ENCODE measurements at regions not wholly inside any gene's neighbourhood (a gene's known extent, or its start where the extent isn't known, plus 50 kb on each side); places are given as distances from the start of the nearest gene placed in this dataset.
"Not testable (repeated sequence)": the region's sequence is repeated elsewhere in the genome, so short reads cannot be mapped to it uniquely, and the experiment has no call there.

DNA sequence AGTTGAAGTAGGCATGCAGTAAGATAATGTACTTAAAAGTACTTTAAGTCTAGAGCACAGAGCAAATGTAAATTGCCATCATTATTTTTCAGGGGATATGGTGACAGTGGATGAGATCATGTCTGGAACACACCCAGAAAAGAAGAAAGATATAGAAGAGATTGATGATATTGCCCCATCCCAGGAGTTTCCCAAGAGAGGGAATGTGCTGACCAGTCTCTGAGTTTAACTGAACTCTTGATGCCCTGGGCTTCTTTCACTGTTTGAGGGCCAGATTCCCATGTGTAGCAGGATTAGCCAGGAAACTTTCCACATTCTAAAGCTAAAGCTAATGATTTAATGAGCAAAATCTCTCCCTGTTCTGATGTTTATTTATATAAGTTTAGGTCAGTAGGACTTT is 366.8 kb upstream of the UMPS start:
- H3K4me3 ChIP-seq (ENCODE audit: insufficient read depth, low read length, poor library complexity, severe bottlenecking), result no peak overlapping the region
- no peak for TF ChIP-seq EZH2phosphoT487 (conservative IDR thresholded peaks at IDR 0.05; ENCODE audit: low read length)
- TF ChIP-seq, protein P1, sequence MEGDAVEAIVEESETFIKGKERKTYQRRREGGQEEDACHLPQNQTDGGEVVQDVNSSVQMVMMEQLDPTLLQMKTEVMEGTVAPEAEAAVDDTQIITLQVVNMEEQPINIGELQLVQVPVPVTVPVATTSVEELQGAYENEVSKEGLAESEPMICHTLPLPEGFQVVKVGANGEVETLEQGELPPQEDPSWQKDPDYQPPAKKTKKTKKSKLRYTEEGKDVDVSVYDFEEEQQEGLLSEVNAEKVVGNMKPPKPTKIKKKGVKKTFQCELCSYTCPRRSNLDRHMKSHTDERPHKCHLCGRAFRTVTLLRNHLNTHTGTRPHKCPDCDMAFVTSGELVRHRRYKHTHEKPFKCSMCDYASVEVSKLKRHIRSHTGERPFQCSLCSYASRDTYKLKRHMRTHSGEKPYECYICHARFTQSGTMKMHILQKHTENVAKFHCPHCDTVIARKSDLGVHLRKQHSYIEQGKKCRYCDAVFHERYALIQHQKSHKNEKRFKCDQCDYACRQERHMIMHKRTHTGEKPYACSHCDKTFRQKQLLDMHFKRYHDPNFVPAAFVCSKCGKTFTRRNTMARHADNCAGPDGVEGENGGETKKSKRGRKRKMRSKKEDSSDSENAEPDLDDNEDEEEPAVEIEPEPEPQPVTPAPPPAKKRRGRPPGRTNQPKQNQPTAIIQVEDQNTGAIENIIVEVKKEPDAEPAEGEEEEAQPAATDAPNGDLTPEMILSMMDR (IDR thresholded peaks at IDR 0.05; ENCODE audit: insufficient read depth, low read length, poor library complexity, severe bottlenecking), result no peak
- no peaks in the 10 kb centered on the region for H3K9me2 ChIP-seq (replicated peaks; ENCODE audit: insufficient read depth, low read length)
- H3K27ac ChIP-seq (ENCODE audit: low read depth, low read length), result no peak overlapping the region
- no peak overlapping the region for H3K4me2 ChIP-seq (ENCODE audit: low read depth, low read length, poor library complexity, severe bottlenecking)
- H3K27me3 ChIP-seq (ENCODE audit: low read length), result no peaks in the 10 kb centered on the region
- no peaks in the 10 kb centered on the region for H3F3A ChIP-seq (ENCODE audit: insufficient read depth)
- H4K20me1 ChIP-seq (ENCODE audit: low read depth, low read length), result no peaks in the 10 kb centered on the region
- H3K36me3 ChIP-seq (ENCODE audit: low read length), result no peaks in the 10 kb centered on the region
- no peaks in the 10 kb centered on the region for H3K9me3 ChIP-seq (ENCODE audit: insufficient read depth, low read length)
- no peaks in the 10 kb centered on the region for H3K79me2 ChIP-seq (ENCODE audit: insufficient read depth, low read length)
- H2AFZ ChIP-seq (ENCODE audit: low read depth, low read length, severe bottlenecking), result no peak overlapping the region
- H3K9ac ChIP-seq (ENCODE audit: low read length), result no peak overlapping the region

DNA sequence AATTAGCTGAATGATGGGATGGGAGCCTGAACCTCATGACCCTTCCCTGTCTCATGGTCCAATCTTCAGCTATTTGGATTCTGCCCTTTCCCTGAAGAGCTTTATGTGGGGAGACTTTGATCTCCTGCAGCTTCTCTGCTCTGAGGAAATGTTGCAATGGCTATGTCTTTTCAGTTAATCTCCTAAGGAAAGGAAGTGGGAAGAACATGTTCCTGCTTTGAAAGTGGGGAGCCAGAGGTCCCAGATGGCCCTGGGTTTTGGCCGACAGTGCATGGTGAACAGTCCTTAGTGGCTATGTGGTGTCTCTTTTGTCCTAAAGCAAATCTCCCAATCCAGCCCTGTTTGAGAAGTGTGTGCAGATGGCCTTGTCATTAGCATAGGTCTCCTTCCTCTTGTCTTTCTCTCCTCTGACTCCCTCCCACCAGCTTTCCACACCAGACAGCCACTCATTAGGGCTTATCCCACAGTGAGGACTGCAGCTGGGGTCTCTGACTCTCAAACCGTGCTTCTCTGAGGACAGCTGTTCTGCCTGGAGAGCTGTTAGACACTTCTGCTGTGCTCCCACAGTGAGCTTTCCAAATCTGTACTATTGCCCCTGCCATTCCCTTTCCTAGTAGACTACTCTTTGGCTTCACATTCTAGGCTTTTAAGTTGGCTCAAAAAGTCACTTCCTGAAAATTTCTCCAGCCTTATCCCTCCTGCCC is 365.8 kb upstream of the UMPS start:
- Histone ChIP-seq H3K36me3 (ENCODE audit: low read length) (no peaks in the 10 kb centered on the region), H3K27me3 (ENCODE audit: low read length) (no peaks in the 10 kb centered on the region), H3K9me3 (ENCODE audit: insufficient read depth, low read length) (no peaks in the 10 kb centered on the region), H3K79me2 (ENCODE audit: insufficient read depth, low read length) (no peaks in the 10 kb centered on the region), H3K4me3 (ENCODE audit: insufficient read depth, low read length, poor library complexity, severe bottlenecking) (no peak overlapping the region), H3F3A (ENCODE audit: insufficient read depth) (no peaks in the 10 kb centered on the region), H4K20me1 (ENCODE audit: low read depth, low read length) (no peaks in the 10 kb centered on the region), H3K9me2 (replicated peaks; ENCODE audit: insufficient read depth, low read length) (no peaks in the 10 kb centered on the region), H3K27ac (ENCODE audit: low read depth, low read length) (no peak overlapping the region), H3K9ac (ENCODE audit: low read length) (no peak overlapping the region), H3K4me2 (ENCODE audit: low read depth, low read length, poor library complexity, severe bottlenecking) (no peak overlapping the region), H2AFZ (ENCODE audit: low read depth, low read length, severe bottlenecking) (no peak overlapping the region)
- TF ChIP-seq, protein P1 (IDR thresholded peaks at IDR 0.05; ENCODE audit: insufficient read depth, low read length, poor library complexity, severe bottlenecking), result no peak
- no peak for TF ChIP-seq EZH2phosphoT487 (conservative IDR thresholded peaks at IDR 0.05; ENCODE audit: low read length)

DNA sequence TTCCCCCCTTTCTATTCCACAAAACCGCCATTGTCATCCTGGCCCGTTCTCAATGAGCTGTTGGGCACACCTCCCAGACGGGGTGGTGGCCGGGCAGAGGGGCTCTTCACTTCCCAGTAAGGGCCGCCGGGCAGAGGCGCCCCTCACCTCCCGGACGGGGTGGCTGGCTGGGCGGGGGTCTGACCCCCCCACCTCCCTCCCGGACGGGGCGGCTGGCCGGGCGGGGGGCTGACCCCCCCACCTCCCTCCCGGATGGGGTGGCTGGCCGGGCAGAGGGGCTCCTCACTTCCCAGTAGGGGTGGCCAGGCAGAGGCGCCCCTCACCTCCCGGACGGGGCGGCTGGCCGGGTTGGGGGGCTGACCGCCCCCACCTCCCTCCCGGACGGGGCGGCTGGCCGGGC is 363.6 kb upstream of the UMPS start:
- not testable (repeated sequence) for H3K4me3 ChIP-seq (ENCODE audit: insufficient read depth, low read length, poor library complexity, severe bottlenecking); H3K9me2 ChIP-seq (replicated peaks; ENCODE audit: insufficient read depth, low read length); H3K79me2 ChIP-seq (ENCODE audit: insufficient read depth, low read length); H3K36me3 ChIP-seq (ENCODE audit: low read length); H3K9me3 ChIP-seq (ENCODE audit: insufficient read depth, low read length); H3K27ac ChIP-seq (ENCODE audit: low read depth, low read length); H3K9ac ChIP-seq (ENCODE audit: low read length); H2AFZ ChIP-seq (ENCODE audit: low read depth, low read length, severe bottlenecking); H3F3A ChIP-seq (ENCODE audit: insufficient read depth); H3K4me2 ChIP-seq (ENCODE audit: low read depth, low read length, poor library complexity, severe bottlenecking); H4K20me1 ChIP-seq (ENCODE audit: low read depth, low read length); H3K27me3 ChIP-seq (ENCODE audit: low read length)

DNA sequence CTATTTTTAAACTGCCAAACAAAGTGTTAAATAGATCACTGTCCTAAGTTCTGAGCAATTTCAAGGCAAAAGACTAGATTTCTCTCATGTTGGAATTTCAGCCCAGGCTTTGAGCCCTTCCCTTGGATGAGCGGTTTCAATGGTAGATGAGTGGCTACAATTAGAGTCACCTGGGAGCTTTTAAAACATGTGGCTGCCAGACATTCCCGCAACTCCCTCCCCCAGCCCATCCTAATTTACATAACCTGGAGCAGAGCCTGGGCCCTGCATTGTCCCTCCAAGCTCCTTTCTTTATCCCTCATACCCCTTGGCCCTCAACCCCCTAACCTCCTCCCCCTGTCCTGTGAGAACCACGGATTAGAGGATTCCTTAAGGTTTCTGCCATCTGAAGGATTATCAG is 357.5 kb upstream of the UMPS start:
- no peaks in the 10 kb centered on the region for H3K9me3 ChIP-seq (ENCODE audit: insufficient read depth, low read length)
- no peaks in the 10 kb centered on the region for H3K27me3 ChIP-seq (ENCODE audit: low read length)
- no peak overlapping the region for H3K4me3 ChIP-seq (ENCODE audit: insufficient read depth, low read length, poor library complexity, severe bottlenecking)
- H2AFZ ChIP-seq (ENCODE audit: low read depth, low read length, severe bottlenecking), result no peak overlapping the region
- no peaks in the 10 kb centered on the region for H3F3A ChIP-seq (ENCODE audit: insufficient read depth)
- TF ChIP-seq, protein P1 (IDR thresholded peaks at IDR 0.05; ENCODE audit: insufficient read depth, low read length, poor library complexity, severe bottlenecking), result no peak
- H3K79me2 ChIP-seq (ENCODE audit: insufficient read depth, low read length), result no peaks in the 10 kb centered on the region
- H3K9ac ChIP-seq (ENCODE audit: low read length), result no peak overlapping the region
- no peaks in the 10 kb centered on the region for H4K20me1 ChIP-seq (ENCODE audit: low read depth, low read length)
- H3K9me2 ChIP-seq (replicated peaks; ENCODE audit: insufficient read depth, low read length), result no peaks in the 10 kb centered on the region
- no peak overlapping the region for H3K27ac ChIP-seq (ENCODE audit: low read depth, low read length)
- H3K36me3 ChIP-seq (ENCODE audit: low read length), result no peaks in the 10 kb centered on the region
- H3K4me2 ChIP-seq (ENCODE audit: low read depth, low read length, poor library complexity, severe bottlenecking), result no peak overlapping the region

All from SU-DHL-6 (cell line).